ENCODE measurements at regions not wholly inside any gene's neighbourhood (a gene's known extent, or its start where the extent isn't known, plus 50 kb on each side); places are given as distances from the start of the nearest gene placed in this dataset.

GRCh38 chr12:38141239-38141638 is 175.3 kb upstream of the ALG10B start:
- no peak for DNase-seq

- no peak for DNase-seq
Measured at GRCh38 chr12:38141861-38142260, 174.7 kb upstream of the ALG10B start.

DNA sequence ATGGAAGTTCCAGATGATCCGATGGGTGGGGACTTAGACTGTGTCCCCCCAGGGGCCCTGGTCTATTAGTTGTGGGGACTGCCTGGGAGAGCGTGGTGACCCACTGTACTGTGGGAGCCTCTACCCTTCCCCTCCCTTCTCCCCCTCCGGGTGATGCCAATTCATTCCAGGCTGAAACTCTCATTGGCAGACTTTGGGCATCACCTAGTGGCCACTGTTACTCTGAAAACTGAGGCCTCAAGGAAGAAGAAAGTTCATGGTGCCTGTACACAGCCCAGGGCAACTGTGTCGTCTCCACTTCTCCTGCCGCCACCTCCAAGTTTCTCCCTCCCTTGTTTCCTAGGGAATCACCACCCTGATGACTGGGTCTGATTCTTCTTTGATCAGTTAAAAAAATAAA is 173.6 kb upstream of the ALG10B start:
- no peak for DNase-seq

DNA sequence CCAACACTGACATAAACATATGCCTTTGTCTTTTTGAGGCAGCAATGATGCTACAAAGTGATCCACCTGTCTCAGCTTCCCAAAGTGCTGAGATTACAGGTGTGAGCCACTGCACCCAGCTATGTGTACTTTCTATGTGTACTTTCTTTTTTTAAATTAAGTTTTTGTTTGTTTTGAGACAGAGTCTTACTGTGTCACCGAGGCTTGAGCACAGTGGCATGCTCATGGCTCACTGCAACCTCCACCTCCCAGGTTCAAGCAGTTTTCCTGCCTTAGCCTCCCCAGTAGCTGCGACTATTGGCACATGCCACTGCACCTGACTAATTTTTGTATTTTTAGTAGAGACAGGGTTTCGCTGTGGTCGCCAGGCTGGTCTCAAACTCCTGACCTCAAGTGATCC is 172.5 kb upstream of the ALG10B start:
- DNase-seq, result no peak

DNA sequence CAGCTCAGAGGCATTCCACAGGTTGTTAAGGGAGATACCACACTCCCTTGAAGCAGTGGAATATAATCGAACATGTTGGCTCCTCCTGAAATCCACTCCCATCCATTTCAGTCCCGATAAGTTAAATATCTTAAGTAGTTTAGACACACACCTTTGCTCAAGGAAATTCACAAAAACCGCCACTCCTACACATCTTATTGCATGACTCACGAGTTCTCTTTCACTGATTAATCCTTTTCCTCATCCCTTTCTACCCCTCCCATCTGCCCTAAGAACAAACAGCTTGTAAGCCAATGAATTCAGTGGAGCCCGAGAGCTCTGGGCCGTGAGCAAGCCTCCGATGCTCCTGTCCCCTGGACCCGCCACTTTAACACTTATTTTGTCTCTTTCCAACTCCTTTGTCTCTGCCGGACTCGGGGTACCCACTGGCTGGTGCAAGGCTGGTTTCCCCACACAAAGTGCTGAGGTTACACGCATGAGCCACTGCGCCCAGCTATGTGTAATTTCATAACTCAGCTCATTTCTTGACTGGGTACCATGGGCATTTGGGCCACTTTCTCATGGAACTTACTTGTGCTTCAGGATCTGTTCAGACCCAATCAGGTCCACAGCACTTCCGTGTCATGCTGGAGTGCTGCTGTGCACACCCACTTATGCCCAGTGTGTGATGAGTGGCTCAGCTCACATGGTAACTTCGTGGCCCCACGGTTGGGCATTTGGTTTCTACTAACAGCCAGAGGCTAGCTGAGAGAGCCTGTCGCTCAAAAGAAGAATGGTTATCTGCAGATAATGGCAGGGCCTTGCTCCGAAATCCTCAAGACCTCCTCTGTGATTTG is 171.8 kb upstream of the ALG10B start:
- no peak for DNase-seq

DNA sequence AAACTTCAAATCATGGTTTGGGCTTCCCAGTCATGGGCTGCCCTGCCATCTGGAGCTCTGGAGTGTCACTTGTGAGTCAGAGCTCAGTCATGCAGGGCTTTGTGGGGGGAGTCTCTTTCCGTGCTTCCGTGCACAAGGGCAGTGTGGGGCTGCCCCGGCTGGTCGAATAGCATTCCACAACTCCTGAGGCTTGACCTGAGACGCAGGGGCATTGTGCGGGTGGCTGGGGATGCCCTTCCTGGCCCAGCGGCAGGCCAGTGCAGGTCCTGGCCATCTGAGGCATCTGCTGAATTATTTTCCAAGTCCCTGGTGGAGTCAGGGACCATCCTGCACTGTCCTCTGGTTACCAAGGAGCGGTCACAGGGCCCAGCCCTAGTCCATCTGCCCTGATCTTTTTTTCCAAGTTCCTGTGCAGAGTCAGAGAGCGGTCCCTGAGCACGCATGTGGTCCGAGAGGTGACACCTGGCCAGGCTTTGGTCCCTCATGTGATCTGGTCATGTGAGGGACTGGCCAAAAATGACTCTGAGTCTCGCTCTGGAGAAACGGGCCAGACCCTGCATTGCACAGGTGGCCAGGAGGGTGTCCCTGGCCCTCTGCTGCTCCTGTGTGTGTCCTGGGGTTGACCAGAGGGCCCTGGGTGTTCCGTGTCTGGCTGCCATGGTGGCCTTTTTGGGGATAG is 167.0 kb upstream of the ALG10B start:
- no peak for DNase-seq

- no peak for DNase-seq
Measured at GRCh38 chr12:38151991-38152700, 164.4 kb upstream of the ALG10B start.

DNA sequence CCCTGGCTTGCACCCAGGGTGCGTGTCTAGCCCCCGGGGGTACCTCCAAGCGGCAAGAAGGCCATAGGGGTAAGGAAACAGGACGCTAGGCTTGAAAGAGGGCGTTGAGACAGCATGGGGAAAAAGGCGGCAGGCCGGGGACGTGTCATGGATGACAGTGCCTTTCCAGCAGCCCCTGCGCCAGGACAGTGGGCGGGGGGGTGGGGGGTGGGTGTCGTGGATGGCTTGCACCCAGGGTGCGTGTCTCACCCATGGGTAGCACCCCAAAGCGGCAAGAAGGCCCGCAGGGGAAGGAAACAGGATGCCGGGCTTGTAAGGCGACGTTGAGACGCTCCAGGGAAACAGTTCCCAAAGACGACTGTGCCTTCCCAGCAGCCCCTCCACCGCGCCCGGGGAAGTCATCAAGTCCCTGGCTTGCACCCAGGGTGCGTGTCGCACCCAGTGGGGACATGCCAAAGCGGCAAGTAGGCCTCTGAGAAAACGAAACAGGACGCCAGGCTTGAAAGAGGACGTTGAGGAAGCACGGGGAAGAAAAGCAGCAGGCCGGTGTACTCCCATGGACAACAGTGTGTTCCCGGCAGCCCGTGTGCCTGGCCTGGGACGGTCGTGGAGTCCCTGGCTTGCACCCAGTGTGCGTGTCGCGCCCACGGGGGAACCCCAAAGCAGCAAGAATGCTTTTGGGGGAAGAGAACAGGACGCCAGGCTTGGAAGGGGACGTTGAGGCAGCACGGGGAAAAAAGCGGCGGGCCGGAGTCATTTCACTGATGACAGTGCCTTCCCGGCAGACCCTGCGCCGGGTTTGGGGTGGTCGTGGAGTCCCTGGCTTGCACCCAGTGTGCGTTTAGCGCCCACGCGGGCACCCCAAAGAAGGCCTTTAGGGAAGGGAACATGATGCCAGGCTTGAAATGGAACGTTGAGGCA is 163.5 kb upstream of the ALG10B start:
- no peak for DNase-seq

GRCh38 chr12:38153737-38154061 is 162.9 kb upstream of the ALG10B start:
- no peak for DNase-seq

DNA sequence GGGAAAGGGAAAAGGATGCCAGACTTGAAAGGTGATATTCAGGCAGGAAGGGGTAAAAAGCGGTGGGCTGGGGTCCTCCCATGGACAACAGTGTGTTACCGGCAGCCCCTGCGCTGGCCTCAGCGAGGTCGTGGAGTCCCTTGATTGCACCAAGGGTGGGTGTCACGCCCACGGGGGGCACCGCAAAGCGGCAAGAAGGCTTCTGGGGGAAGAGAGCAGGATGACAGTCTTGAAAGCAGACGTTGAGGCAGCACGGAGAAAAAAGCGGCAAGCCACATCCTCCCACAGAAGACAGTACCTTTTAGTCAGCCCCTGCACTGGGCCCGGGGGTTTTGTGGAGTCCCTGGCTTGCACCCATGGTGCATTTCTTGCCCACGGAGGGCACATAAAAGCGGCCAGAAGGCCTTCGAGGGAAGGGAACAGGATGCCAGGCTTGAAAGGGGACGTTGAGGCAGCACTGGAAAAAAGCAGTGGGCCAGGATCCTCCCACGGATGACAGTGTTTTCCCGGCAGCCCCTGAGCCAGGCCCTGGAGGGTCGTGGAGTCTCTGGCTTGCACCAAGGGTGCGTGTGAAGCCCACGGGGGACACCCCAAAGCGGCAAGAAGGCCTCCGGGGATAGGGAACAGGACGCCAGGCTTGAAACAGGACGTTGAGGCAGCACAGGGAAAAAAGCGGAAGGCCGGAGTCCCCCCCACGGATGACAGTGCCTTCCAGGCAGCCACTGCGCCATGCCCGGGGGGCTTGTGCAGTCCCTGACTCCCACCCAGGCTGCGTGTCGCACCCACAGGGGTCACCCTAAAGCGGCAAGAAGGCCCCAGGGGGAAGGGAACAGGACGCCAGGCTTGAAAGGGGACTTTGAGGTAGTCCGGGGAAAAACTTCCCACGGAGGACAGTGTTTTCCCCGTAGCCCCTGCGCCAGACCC is 162.2 kb upstream of the ALG10B start:
- DNase-seq, result no peak

GRCh38 chr12:38155020-38155395 is 161.6 kb upstream of the ALG10B start:
- DNase-seq, result no peak

GRCh38 chr12:38155526-38156496 is 160.8 kb upstream of the ALG10B start:
- no peak for DNase-seq

DNA sequence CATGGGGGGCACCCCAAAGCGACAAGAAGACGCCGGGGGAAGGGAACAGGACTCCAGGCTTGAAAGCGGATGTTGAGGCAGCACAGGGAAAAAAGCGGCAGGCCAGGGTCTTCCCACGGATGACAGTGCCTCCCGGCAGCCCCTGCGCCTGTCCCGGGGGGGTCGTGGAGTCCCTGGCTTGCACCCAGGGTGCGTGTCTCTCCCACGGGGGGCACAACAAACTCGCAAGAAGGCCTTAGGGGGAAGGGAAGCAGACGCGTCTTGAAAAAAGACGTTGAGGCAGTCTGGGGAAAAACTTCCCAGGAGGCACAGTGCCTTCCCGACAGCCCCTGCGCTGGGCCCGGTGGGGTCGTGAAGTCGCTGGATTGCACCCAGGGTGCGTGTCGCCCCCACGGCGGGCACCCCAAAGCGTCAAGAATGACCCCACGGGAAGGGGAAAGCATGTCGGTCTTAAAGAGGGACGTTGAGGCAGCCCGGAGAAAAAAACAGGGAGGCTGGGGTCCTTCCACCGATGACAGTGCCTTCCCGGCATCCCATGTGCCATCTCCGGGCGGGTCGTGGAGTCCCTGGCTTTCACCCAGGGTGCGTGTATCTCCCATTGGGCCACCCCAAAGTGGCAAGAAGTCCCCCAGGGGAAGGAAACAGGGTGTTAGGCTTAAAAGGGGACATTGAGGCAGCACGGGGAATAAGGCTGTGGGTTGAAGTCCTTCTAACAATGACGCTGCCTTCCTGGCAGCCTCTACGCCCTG is 159.9 kb upstream of the ALG10B start:
- no peak for DNase-seq

GRCh38 chr12:38157274-38157932 is 159.2 kb upstream of the ALG10B start:
- DNase-seq, result no peak

- no peak for DNase-seq
Measured at GRCh38 chr12:38157933-38158401, 158.6 kb upstream of the ALG10B start.

- DNase-seq, result no peak
Measured at GRCh38 chr12:38158428-38159091, 158.0 kb upstream of the ALG10B start.

GRCh38 chr12:38159092-38159551 is 157.5 kb upstream of the ALG10B start:
- no peak for DNase-seq

DNA sequence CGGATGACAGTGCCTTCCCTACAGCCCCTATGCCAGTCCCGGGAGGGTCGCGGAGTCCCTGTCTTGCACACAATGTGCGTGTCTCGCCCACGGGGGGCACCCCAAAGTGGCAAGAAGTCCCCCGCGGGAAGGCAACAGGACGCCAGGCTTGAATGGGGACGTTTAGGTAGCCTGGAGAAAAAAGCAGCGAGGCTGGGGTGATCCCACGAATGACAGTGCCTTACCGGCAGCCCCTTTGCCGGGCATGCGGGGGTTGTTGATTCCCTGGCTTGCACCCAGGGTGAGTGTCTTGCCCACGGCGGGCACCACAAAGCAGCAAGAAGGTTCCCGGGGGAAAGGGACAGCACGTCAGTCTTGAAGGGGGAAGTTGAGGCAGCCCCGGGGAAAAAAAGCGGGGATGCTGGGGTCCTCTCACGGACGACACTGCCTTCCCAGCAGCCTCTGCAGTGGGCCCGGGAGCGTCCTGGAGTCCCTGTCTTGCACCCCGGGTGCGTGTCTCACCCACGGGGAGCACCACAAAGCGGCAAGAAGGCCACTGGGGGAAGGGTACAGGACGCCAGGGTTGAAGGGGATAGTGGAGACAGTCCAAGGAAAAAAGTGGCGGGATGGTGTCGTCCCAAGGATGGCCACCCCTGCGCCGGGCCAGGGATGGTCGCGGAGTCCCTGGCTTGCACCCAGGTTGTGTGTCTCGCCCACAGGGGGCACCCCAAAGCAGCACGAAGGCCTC is 156.8 kb upstream of the ALG10B start:
- no peak for DNase-seq

Measured in hippocampal formation (tissue), 2 donors.